Transverse colon (tissue), 4 donors: ENCODE measurements at regions not wholly inside any gene's neighbourhood (a gene's known extent, or its start where the extent isn't known, plus 50 kb on each side); places are given as distances from the start of the nearest gene placed in this dataset.

Source experiments
- DNase-seq: peaks from one replicate; pipeline ENCODE4 v3.0.0-alpha.2; 2019
- H3K27ac ChIP-seq, 4 donors: fragments of 200-600 bp; sonication (generic); 2 replicates each; pipeline ENCODE4 v1.5.1; 2016 to 2018; ENCODE audit warnings: inconsistent platforms in 4 of 4
- H3K27me3 ChIP-seq: fragments of 200-600 bp; sonication (generic); 2 replicates; pipeline ENCODE4 v1.5.1; 2017; ENCODE audit warnings: inconsistent platforms
- H3K36me3 ChIP-seq, 4 donors: fragments of 200-600 bp; sonication (generic); 2 replicates each; pipeline ENCODE4 v1.5.1; 2017 to 2019; ENCODE audit warnings: inconsistent platforms in 4 of 4
- H3K4me1 ChIP-seq, 4 donors: fragments of 200-600 bp; sonication (generic); 2 replicates each; pipeline ENCODE4 v1.5.1; 2017 to 2020; ENCODE audit warnings: inconsistent platforms in 4 of 4
- H3K4me3 ChIP-seq, 4 donors: fragments of 200-600 bp; sonication (generic); 1 replicate in 1 of 4; 2 replicates in 3 of 4; pipeline versions ENCODE4 v1.5.1 to v1.6.1; 2017 to 2019; ENCODE audit warnings: inconsistent platforms in 4 of 4
- H3K9me3 ChIP-seq, 2 donors: fragments of 200-600 bp; sonication (generic); 2 replicates each; pipeline ENCODE4 v1.5.1; 2017 to 2019; ENCODE audit warnings: inconsistent platforms in 2 of 2
- EP300 ChIP-seq: sonication (generic); formaldehyde crosslinking; IDR thresholded peaks from one replicate; pipeline ENCODE4 v1.6.1; 2017; ENCODE audit warnings: antibody characterized with exemption, low read depth
- POLR2A ChIP-seq: fragments of 450-650 bp; IDR thresholded peaks from one replicate; pipeline ENCODE4 v1.6.1; 2016; ENCODE audit warnings: antibody characterized with exemption, mild to moderate bottlenecking, moderate library complexity
- POLR2AphosphoS5 ChIP-seq, 3 donors: sonication (generic); formaldehyde crosslinking; IDR thresholded peaks; one replicate each; pipeline ENCODE4 v1.6.1; 2016; ENCODE audit warnings: antibody characterized with exemption in 3 of 3
- WGBS, 2 donors: methylation state at CpG; one replicate each; pipeline ENCODE4 v1.1.5; 2018; ENCODE audit warnings: low coverage in 1 of 2; 5-methylcytosine and 5-hydroxymethylcytosine counted together
- in situ Hi-C, 4 donors: fragments of 200-750 bp; cut with MboI; loops; one replicate each; pipeline versions ENCODE4 v1.15.0 to v1.15.1; 2017; ENCODE audit warnings: low sequenced_read_pairs in 3 of 4, low pct_ligation_motif_present in 1 of 4, low pct_unique_long_range_greater_than_20kb in 1 of 4
- intact Hi-C: fragments of 100-400 bp; cut with DNase I; formaldehyde crosslinking; loops from one replicate; pipeline ENCODE4 v1.15.1; 2023; ENCODE audit warnings: low total_unique reads
- TF ChIP-seq, protein P1 (sequence below), 5 experiments: fragments of 200-600 bp in 3 of 5; fragments of 450-650 bp in 2 of 5; sonication (generic) in 3 of 5; IDR thresholded peaks; 1 replicate in 2 of 5; 2 replicates in 3 of 5; pipeline ENCODE4 v1.5.1; 2016 to 2017; ENCODE audit warnings: antibody characterized with exemption in 5 of 5, inconsistent platforms in 3 of 5, mild to moderate bottlenecking in 2 of 5, moderate library complexity in 1 of 5

DNA sequence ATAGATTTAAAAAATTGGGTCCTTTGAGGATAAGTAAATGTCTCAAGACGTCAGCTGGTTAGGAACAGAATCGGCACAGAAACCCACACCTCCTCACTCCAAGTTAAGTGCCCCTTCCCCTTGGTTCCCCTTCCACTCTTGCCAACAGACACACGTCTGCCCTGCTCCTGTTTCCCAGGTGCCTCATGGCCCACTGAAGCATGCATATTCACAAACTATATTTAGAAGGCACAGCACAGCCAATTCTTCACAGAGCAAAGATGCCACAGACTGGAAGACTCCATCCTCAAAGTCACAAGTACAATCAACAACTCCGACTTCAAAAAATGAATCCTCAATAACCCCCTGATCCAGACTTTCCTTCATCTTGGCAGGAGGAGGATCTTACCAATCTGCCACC, 295.4 kb upstream of the NR2F2 start:
- in situ Hi-C loops (no loop called here), intact Hi-C loops (no loop called here)
- WGBS, 2 donors, result 75 to 82% methylated on average over 3 to 4 of the region's 4 CpGs
- Histone ChIP-seq H3K4me3 (no peak overlapping the region), H3K4me1 (no peaks in the 10 kb centered on the region), H3K27ac (no peak overlapping the region), H3K27me3 (no peaks in the 10 kb centered on the region), H3K9me3 (no peaks in the 10 kb centered on the region), H3K36me3 (no peaks in the 10 kb centered on the region)
- no peak for DNase-seq
- TF ChIP-seq, protein P1, sequence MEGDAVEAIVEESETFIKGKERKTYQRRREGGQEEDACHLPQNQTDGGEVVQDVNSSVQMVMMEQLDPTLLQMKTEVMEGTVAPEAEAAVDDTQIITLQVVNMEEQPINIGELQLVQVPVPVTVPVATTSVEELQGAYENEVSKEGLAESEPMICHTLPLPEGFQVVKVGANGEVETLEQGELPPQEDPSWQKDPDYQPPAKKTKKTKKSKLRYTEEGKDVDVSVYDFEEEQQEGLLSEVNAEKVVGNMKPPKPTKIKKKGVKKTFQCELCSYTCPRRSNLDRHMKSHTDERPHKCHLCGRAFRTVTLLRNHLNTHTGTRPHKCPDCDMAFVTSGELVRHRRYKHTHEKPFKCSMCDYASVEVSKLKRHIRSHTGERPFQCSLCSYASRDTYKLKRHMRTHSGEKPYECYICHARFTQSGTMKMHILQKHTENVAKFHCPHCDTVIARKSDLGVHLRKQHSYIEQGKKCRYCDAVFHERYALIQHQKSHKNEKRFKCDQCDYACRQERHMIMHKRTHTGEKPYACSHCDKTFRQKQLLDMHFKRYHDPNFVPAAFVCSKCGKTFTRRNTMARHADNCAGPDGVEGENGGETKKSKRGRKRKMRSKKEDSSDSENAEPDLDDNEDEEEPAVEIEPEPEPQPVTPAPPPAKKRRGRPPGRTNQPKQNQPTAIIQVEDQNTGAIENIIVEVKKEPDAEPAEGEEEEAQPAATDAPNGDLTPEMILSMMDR (IDR thresholded peaks at IDR 0.05), result no peak
- no peak for TF ChIP-seq POLR2AphosphoS5 (IDR thresholded peaks at IDR 0.05)
- no peak for TF ChIP-seq EP300
- TF ChIP-seq POLR2A, result no peak

DNA sequence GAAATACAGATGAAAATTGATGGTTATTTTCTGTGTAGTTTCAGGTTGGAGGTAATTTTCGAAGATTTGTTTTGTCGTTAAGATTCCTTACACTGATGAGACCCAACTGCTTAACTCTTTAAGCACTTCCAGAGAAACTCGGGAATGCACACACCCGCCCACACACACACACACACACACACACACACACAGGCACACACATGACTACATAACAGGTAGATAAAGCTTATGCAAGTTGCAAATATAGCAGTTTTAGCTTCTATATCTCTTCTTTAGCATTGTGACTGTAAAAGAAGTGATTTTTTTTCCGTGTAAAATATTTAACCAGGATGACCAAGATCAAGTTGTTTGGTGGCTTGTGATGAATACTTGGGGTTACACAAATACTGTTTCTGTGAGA, 294.9 kb upstream of the NR2F2 start:
- no peak overlapping the region for H3K27ac ChIP-seq
- no peaks in the 10 kb centered on the region for H3K36me3 ChIP-seq
- intact Hi-C loops (no loop called here), in situ Hi-C loops (no loop called here)
- no peaks in the 10 kb centered on the region for H3K4me1 ChIP-seq
- H3K4me3 ChIP-seq, result no peak overlapping the region
- no peaks in the 10 kb centered on the region for H3K27me3 ChIP-seq
- 73 to 87% methylated on average over 5 of the region's 5 CpGs for WGBS, 2 donors
- TF ChIP-seq POLR2A (no peak), POLR2AphosphoS5 (IDR thresholded peaks at IDR 0.05) (no peak), EP300 (no peak)
- TF ChIP-seq, protein P1 (IDR thresholded peaks at IDR 0.05), result no peak
- no peak for DNase-seq
- H3K9me3 ChIP-seq, result no peaks in the 10 kb centered on the region

DNA sequence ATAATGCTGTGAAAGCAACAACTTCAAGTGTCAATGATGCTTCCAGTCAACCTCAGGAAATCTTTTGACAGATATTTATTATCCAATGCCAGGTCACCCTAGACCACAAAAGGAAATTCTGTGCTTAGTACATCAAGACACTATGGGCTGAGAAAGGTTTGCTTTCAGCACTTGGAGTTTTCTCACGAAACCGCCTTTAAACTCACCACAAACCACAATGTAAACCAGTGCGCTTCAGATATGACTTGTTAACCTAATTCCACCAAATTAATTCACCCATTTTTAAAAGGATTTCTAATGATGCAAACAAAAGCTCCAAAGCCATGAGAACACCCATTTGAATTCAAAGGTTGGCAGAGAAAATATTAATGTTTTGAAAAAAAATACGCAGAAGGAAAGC, 292.9 kb upstream of the NR2F2 start:
- DNase-seq, result no peak
- Histone ChIP-seq H3K27me3 (no peaks in the 10 kb centered on the region), H3K36me3 (no peaks in the 10 kb centered on the region), H3K27ac (no peak overlapping the region), H3K4me1 (no peaks in the 10 kb centered on the region), H3K4me3 (no peak overlapping the region), H3K9me3 (no peaks in the 10 kb centered on the region)
- intact Hi-C loops (no loop called here), in situ Hi-C loops (no loop called here)
- TF ChIP-seq, protein P1 (IDR thresholded peaks at IDR 0.05), result no peak
- TF ChIP-seq EP300, result no peak
- no peak for TF ChIP-seq POLR2AphosphoS5 (IDR thresholded peaks at IDR 0.05)
- WGBS, 2 donors, result 67 to 69% methylated on average over 4 of the region's 4 CpGs

DNA sequence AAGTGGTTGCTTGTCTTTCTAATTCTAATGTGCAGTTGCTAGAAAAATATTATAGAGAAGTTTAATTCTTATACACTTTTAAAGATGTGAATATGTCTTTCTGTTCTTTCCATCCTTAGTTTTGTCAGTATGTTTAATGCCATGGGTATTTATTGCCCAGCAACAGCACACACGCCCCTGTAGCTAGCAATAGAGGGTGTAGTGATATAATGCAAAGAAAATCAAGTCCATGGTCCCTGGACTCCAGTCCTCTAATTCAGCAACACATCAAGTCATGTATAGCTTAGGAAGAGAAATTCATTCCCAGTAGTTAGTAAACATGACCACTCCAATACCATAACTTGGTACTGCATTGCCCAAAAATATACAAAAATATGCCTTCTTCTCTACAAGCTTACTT, 292.4 kb upstream of the NR2F2 start:
- Histone ChIP-seq H3K36me3 (no peaks in the 10 kb centered on the region), H3K27ac (no peak overlapping the region), H3K27me3 (no peaks in the 10 kb centered on the region), H3K4me3 (no peak overlapping the region), H3K9me3 (no peaks in the 10 kb centered on the region), H3K4me1 (no peaks in the 10 kb centered on the region)
- intact Hi-C loops, result no loop called here
- TF ChIP-seq POLR2AphosphoS5 (IDR thresholded peaks at IDR 0.05) (no peak), POLR2A (no peak), EP300 (no peak)
- TF ChIP-seq, protein P1 (IDR thresholded peaks at IDR 0.05), result no peak
- no peak for DNase-seq
- 43 to 44% methylated on average over 1 of the region's 1 CpG for WGBS, 2 donors
- in situ Hi-C loops, result no loop called here
